AG04450 (cell line): ENCODE measurements at regions not wholly inside any gene's neighbourhood (a gene's known extent, or its start where the extent isn't known, plus 50 kb on each side); places are given as distances from the start of the nearest gene placed in this dataset.

Source experiments
- CTCF ChIA-PET: fragments of 300-600, 350-600 bp; formaldehyde crosslinking; extraction: SDS; loops from one replicate; lab custom pipeline; 2022; ENCODE audit warnings: antibody characterized with exemption, inconsistent platforms; lab: Charles Lee
- POLR2A ChIA-PET: fragments of 350-600 bp; formaldehyde crosslinking; extraction: SDS; loops from one replicate; lab custom pipeline; 2021; ENCODE audit warnings: antibody characterized with exemption, inconsistent platforms; lab: Yijun Ruan, JAX
- DNase-seq: peaks from one replicate; pipeline ENCODE4 v3.0.0-alpha.2; 2011; ENCODE audit warnings: low read depth, low spot score
- H3K27ac ChIP-seq: one replicate; pipeline ENCODE4 v1.5.1; 2012; ENCODE audit warnings: low read depth, low read length, control low read depth
- H3K27me3 ChIP-seq: one replicate; pipeline ENCODE4 v1.6.0; 2012; ENCODE audit warnings: low read length; ENCODE audit not compliant: control insufficient read depth, insufficient read depth
- H3K4me3 ChIP-seq: 2 replicates; pipeline ENCODE4 v1.5.1; 2011; ENCODE audit warnings: mild to moderate bottlenecking, low read depth, low read length, control low read depth
- H3K9me3 ChIP-seq: 2 replicates; pipeline ENCODE4 v1.5.1; 2012; ENCODE audit warnings: low read length; ENCODE audit not compliant: control insufficient read depth, insufficient read depth
- TF ChIP-seq, protein P1 (sequence below): IDR thresholded peaks from 2 replicates; pipeline ENCODE4 v1.5.1; 2011; ENCODE audit warnings: low read depth, low read length, control low read depth, inconsistent platforms

DNA sequence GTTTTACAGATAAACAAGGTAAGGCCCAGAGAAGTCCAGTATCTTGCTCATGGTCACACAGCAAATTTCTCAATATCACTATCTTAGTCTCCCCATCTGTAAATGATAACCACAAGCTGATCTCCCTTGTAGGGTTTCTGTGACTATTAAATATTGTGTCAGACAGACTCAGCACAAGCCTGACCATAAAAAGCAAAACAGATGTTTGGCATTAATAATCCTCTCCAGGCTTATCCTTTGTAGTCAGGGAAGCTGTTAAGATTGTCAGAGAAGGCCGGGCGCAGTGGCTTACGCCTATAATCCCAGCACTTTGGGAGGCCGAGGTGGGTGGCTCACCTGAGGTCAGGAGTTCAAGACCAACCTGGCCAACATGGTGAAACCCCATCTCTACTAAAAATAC is 173.2 kb upstream of the PRICKLE2 start:
- no peaks in the 10 kb centered on the region for H3K27me3 ChIP-seq
- ChIA-PET CTCF (interaction anchor here (0.6 to 1.3 kb wide), 9 partner anchors 10 to 1582 kb away, joined by 3 to 6 read pairs (median 4); partner anchors contain the start of gene PSMD6), POLR2A (no interaction called here)
- H3K27ac ChIP-seq: no peak overlapping the region
- no peak overlapping the region for H3K4me3 ChIP-seq
- DNase-seq: no peak
- H3K9me3 ChIP-seq: no peaks in the 10 kb centered on the region
- TF ChIP-seq, protein P1, sequence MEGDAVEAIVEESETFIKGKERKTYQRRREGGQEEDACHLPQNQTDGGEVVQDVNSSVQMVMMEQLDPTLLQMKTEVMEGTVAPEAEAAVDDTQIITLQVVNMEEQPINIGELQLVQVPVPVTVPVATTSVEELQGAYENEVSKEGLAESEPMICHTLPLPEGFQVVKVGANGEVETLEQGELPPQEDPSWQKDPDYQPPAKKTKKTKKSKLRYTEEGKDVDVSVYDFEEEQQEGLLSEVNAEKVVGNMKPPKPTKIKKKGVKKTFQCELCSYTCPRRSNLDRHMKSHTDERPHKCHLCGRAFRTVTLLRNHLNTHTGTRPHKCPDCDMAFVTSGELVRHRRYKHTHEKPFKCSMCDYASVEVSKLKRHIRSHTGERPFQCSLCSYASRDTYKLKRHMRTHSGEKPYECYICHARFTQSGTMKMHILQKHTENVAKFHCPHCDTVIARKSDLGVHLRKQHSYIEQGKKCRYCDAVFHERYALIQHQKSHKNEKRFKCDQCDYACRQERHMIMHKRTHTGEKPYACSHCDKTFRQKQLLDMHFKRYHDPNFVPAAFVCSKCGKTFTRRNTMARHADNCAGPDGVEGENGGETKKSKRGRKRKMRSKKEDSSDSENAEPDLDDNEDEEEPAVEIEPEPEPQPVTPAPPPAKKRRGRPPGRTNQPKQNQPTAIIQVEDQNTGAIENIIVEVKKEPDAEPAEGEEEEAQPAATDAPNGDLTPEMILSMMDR: no peak

GRCh38 chr3:64398006-64398405 is 172.7 kb upstream of the PRICKLE2 start:
- no peak overlapping the region for H3K27ac ChIP-seq
- H3K4me3 ChIP-seq: no peak overlapping the region
- H3K9me3 ChIP-seq: no peaks in the 10 kb centered on the region
- TF ChIP-seq, protein P1: no peak
- DNase-seq: no peak
- H3K27me3 ChIP-seq: no peaks in the 10 kb centered on the region
- ChIA-PET CTCF (interaction anchor here (0.6 to 1.3 kb wide), 8 partner anchors 10 to 1582 kb away, joined by 3 to 6 read pairs (median 4); partner anchors contain the start of gene PSMD6), POLR2A (no interaction called here)

- CTCF ChIA-PET: interaction anchor here (0.6 to 1.5 kb wide), 7 partner anchors 66 to 1583 kb away, joined by 3 to 6 read pairs (median 4); partner anchors contain the start of gene PSMD6
- POLR2A ChIA-PET: no interaction called here
- TF ChIP-seq, protein P1: no peak
- no peak overlapping the region for H3K27ac ChIP-seq
- H3K9me3 ChIP-seq: no peaks in the 10 kb centered on the region
- DNase-seq: no peak
- H3K27me3 ChIP-seq: no peaks in the 10 kb centered on the region
- no peak overlapping the region for H3K4me3 ChIP-seq
Observed at GRCh38 chr3:64397573-64397972, 172.3 kb upstream of the PRICKLE2 start.

DNA sequence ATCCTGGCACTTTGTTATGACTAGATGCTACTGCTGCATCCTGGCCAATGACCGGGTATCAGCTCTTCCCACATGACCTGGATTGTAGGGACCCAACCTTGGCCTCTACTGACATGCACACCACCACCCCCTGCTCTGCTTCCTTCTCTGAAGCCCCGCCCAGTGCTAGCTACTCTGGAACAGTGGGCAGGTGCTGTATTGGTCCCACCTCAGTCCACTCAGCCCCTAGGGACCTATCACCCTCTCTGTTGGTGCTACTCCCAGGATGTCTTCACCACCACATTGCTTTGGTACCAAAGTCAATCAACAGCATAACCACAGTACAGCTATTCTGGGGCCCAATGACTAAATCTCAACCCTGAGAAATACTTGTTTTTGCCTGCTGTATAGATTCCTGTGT is 170.2 kb upstream of the PRICKLE2 start:
- DNase-seq: no peak
- no peaks in the 10 kb centered on the region for H3K9me3 ChIP-seq
- H3K4me3 ChIP-seq: no peak overlapping the region
- CTCF ChIA-PET: interaction anchor here (0.6 kb wide), 1 partner anchor 89 kb away, joined by 3 read pairs; no protein-coding TSS in a partner anchor
- H3K27me3 ChIP-seq: no peaks in the 10 kb centered on the region
- no peak overlapping the region for H3K27ac ChIP-seq
- POLR2A ChIA-PET: no interaction called here
- TF ChIP-seq, protein P1: no peak

DNA sequence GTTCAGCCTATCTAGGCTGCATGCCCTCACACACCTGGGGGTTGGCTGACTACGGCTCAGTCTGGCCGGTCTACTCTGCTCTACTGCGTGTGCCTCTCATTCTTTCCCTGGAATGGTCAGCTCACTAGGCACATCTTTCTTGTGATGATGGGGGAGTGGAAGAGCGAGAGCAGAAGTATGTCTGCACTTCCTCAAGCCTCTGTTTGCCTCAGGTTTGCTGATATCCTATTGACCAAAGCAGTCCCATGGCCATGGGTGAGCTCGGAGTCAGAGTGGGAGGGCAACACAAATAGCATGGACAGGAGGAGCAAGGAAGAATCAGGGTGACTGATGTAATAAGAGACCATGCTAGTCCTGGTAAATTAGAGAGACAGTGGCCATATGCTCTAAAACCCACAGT is 167.9 kb upstream of the PRICKLE2 start:
- ChIA-PET CTCF (interaction anchor here (1.2 kb wide), 1 partner anchor 91 kb away, joined by 7 read pairs; no protein-coding TSS in a partner anchor), POLR2A (no interaction called here)
- no peak for DNase-seq
- no peaks in the 10 kb centered on the region for H3K9me3 ChIP-seq
- H3K27ac ChIP-seq: no peak overlapping the region
- TF ChIP-seq, protein P1: no peak
- H3K27me3 ChIP-seq: no peaks in the 10 kb centered on the region
- H3K4me3 ChIP-seq: no peak overlapping the region
